Endothelial cell of umbilical vein (primary cell): ENCODE measurements at regions not wholly inside any gene's neighbourhood (a gene's known extent, or its start where the extent isn't known, plus 50 kb on each side); places are given as distances from the start of the nearest gene placed in this dataset.

Source experiments
- BruUV-seq: library from RNA; stranded (reverse); fragments of 400-500 nt; replicated peaks from 2 replicates; lab custom pipeline; 2021; lab: Mats Ljungman, UMichigan
- CTCF ChIA-PET: fragments of 300-600, 350-600 bp; sonication (Branson Sonifier 250); formaldehyde crosslinking; loops from one replicate; lab custom pipeline; 2021; ENCODE audit warnings: antibody characterized with exemption, inconsistent platforms; lab: Charles Lee
- POLR2A ChIA-PET: fragments of 300-600, 350-600 bp; sonication (Branson Sonifier 250); formaldehyde crosslinking; loops from one replicate; lab custom pipeline; 2021; ENCODE audit warnings: antibody characterized with exemption, inconsistent platforms; lab: Charles Lee
- DNase-seq: peaks from one replicate; pipeline ENCODE4 v3.0.0-alpha.2; 2011; ENCODE audit warnings: low read depth, low spot score
- FAIRE-seq: peaks from 2 replicates; lab custom pipeline; 2011; peaks lifted over from hg19 to GRCh38; lab: Jason Lieb, UNC
- H2AFZ ChIP-seq: 2 replicates; pipeline ENCODE4 v1.6.0; 2012; ENCODE audit warnings: low read depth, low read length, control low read depth, inconsistent platforms
- H3K27ac ChIP-seq: 2 replicates; pipeline ENCODE4 v1.5.1; 2011; ENCODE audit warnings: low read depth, mild to moderate bottlenecking, control low read depth, low read length, moderate library complexity; ENCODE audit not compliant: insufficient read depth
- H3K27me3 ChIP-seq, 2 experiments: 2 replicates each; pipeline versions ENCODE4 v1.6.0 to v1.6.1; 2011; ENCODE audit warnings: low read length in 2 of 2, mixed read lengths in 1 of 2; ENCODE audit not compliant: control insufficient read depth in 2 of 2, insufficient read depth in 2 of 2
- H3K36me3 ChIP-seq, 2 experiments: 2 replicates in 1 of 2; 3 replicates in 1 of 2; pipeline ENCODE4 v1.5.1; 2011; ENCODE audit warnings: low read length in 2 of 2, mild to moderate bottlenecking in 1 of 2, moderate library complexity in 1 of 2; ENCODE audit not compliant: control insufficient read depth in 2 of 2, insufficient read depth in 2 of 2; ENCODE audit errors: extremely low read depth in 1 of 2
- H3K4me1 ChIP-seq: 3 replicates; pipeline ENCODE4 v1.5.1; 2011; ENCODE audit warnings: mild to moderate bottlenecking, low read length; ENCODE audit not compliant: control insufficient read depth, insufficient read depth; ENCODE audit errors: extremely low read depth
- H3K4me2 ChIP-seq: 2 replicates; pipeline ENCODE4 v1.6.1; 2011; ENCODE audit warnings: low read length, control low read depth, mixed read lengths; ENCODE audit not compliant: insufficient read depth
- H3K4me3 ChIP-seq, 3 experiments: fragments of 200-600 bp in 1 of 3; sonication (generic), shearing (Covaris generic) in 1 of 3; replicated peaks in 1 of 3; 2 replicates each; pipeline ENCODE4 v1.5.1; 2011 to 2016; ENCODE audit warnings: control low read depth in 3 of 3, low read length in 3 of 3, mild to moderate bottlenecking in 2 of 3, inconsistent platforms in 1 of 3, low read depth in 1 of 3, moderate library complexity in 1 of 3; ENCODE audit not compliant: insufficient read depth in 1 of 3
- H3K79me2 ChIP-seq: 2 replicates; pipeline ENCODE4 v1.6.0; 2012; ENCODE audit warnings: low read length, inconsistent platforms; ENCODE audit not compliant: control insufficient read depth, insufficient read depth
- H3K9ac ChIP-seq: replicated peaks from 2 replicates; pipeline ENCODE3; 2011; ENCODE audit warnings: low read length, control low read depth; ENCODE audit not compliant: insufficient read depth; ENCODE audit errors: extremely low read depth
- H3K9me1 ChIP-seq: replicated peaks from 3 replicates; pipeline ENCODE4 v1.6.0; 2011; ENCODE audit warnings: mild to moderate bottlenecking, low read length; ENCODE audit not compliant: control insufficient read depth, insufficient read depth; ENCODE audit errors: extremely low read depth
- H3K9me3 ChIP-seq: replicated peaks from 2 replicates; pipeline ENCODE4 v1.5.1; 2012; ENCODE audit warnings: low read length, inconsistent platforms; ENCODE audit not compliant: control insufficient read depth, insufficient read depth
- H4K20me1 ChIP-seq: replicated peaks from 2 replicates; pipeline ENCODE3; 2011; ENCODE audit warnings: mild to moderate bottlenecking, low read length; ENCODE audit not compliant: control insufficient read depth, insufficient read depth; ENCODE audit errors: extremely low read depth
- CTCF ChIP-seq, 2 donors: IDR thresholded peaks; 1 replicate in 1 of 2; 2 replicates in 1 of 2; pipeline ENCODE4 v1.5.1; 2011; ENCODE audit warnings: low read length in 2 of 2, mild to moderate bottlenecking in 2 of 2, moderate library complexity in 2 of 2, control low read depth in 1 of 2, inconsistent platforms in 1 of 2, low read depth in 1 of 2; ENCODE audit not compliant: insufficient read depth in 1 of 2; ENCODE audit errors: extremely low read depth in 1 of 2
- EZH2 ChIP-seq: IDR thresholded peaks from 2 replicates; pipeline ENCODE4 v1.6.1; 2012; ENCODE audit warnings: borderline replicate concordance, low read depth, mild to moderate bottlenecking, moderate library complexity, low read length, inconsistent platforms; ENCODE audit not compliant: severe bottlenecking
- FOS ChIP-seq: IDR thresholded peaks from 2 replicates; pipeline ENCODE4 v1.6.1; 2011; ENCODE audit warnings: mild to moderate bottlenecking, low read length, moderate library complexity, borderline replicate concordance; ENCODE audit not compliant: insufficient read depth
- GATA2 ChIP-seq: IDR thresholded peaks from 2 replicates; pipeline ENCODE4 v1.7.0; 2011; ENCODE audit warnings: low read depth, mild to moderate bottlenecking, moderate library complexity, mixed read lengths, low read length; ENCODE audit not compliant: insufficient read length, insufficient read depth
- JUN ChIP-seq: IDR thresholded peaks from 2 replicates; pipeline ENCODE4 v1.6.1; 2011; ENCODE audit warnings: borderline replicate concordance, low read depth; ENCODE audit not compliant: insufficient read length, insufficient read depth
- MAX ChIP-seq: IDR thresholded peaks from 2 replicates; pipeline ENCODE4 v1.6.1; 2011; ENCODE audit not compliant: insufficient read depth, insufficient read length
- MYC ChIP-seq: IDR thresholded peaks from one replicate; pipeline ENCODE4 v1.6.1; 2011; ENCODE audit warnings: mild to moderate bottlenecking, low read depth, low read length
- POLR2A ChIP-seq: IDR thresholded peaks from 2 replicates; pipeline ENCODE4 v1.6.1; 2012; ENCODE audit warnings: low read depth, mild to moderate bottlenecking, control low read depth, low read length
- POLR2AphosphoS5 ChIP-seq: IDR thresholded peaks from 2 replicates; pipeline ENCODE4 v1.6.1; 2012; ENCODE audit warnings: low read depth, mild to moderate bottlenecking, control low read depth, low read length, moderate library complexity; ENCODE audit not compliant: insufficient read depth
- dilution Hi-C: fragments of 300-500 bp; cut with MboI; formaldehyde crosslinking; loops from one replicate; pipeline ENCODE4 v1.15.0; 2019; ENCODE audit warnings: low sequenced_read_pairs; ENCODE audit not compliant: extremely low pct_ligation_motif_present
- intact Hi-C: fragments of 100-400 bp; cut with micrococcal nuclease; formaldehyde crosslinking; loops from one replicate; pipeline ENCODE4 v1.10.0; 2022

GRCh38 chr2:41027095-41027494 lies 575.2 kb upstream of the SLC8A1 start:
- CTCF ChIA-PET = no interaction called here
- H2AFZ ChIP-seq = no peak overlapping the region
- H3K4me2 ChIP-seq = no peak overlapping the region
- H3K4me1 ChIP-seq = no peaks in the 10 kb centered on the region
- no peak overlapping the region for H3K9ac ChIP-seq
- H4K20me1 ChIP-seq = no peaks in the 10 kb centered on the region
- H3K4me3 ChIP-seq = no peak overlapping the region
- POLR2A ChIA-PET = no interaction called here
- dilution Hi-C loops = no loop called here
- H3K36me3 ChIP-seq = no peaks in the 10 kb centered on the region
- H3K9me1 ChIP-seq = no peaks in the 10 kb centered on the region
- intact Hi-C loops = no loop called here
- BruUV-seq = no TSS peak
- DNase-seq (no peak), FAIRE-seq (no peak)
- no peaks in the 10 kb centered on the region for H3K9me3 ChIP-seq
- no peaks in the 10 kb centered on the region for H3K27me3 ChIP-seq
- TF ChIP-seq FOS (no peak), GATA2 (no peak), JUN (no peak), EZH2 (no peak), CTCF (IDR thresholded peaks at IDR 0.05; ENCODE audit: extremely low read depth in 1 of 2, insufficient read depth in 1 of 2, low read depth in 1 of 2, low read length in 2 of 2) (no peak), POLR2A (no peak), POLR2AphosphoS5 (no peak), MAX (no peak), MYC (no peak)
- no peaks in the 10 kb centered on the region for H3K79me2 ChIP-seq
- H3K27ac ChIP-seq = no peak overlapping the region
